Colonic mucosa (tissue), 4 donors: ENCODE measurements at regions not wholly inside any gene's neighbourhood (a gene's known extent, or its start where the extent isn't known, plus 50 kb on each side); places are given as distances from the start of the nearest gene placed in this dataset.

Experiments used
- DNase-seq: peaks from one replicate; pipeline ENCODE4 v3.0.0-alpha.2; 2020
- H3K27ac ChIP-seq: fragments of 200-600 bp; one replicate; pipeline ENCODE4 v1.8.0; 2021
- H3K27me3 ChIP-seq: fragments of 200-600 bp; one replicate; pipeline ENCODE4 v1.8.0; 2021
- H3K36me3 ChIP-seq: fragments of 200-600 bp; one replicate; pipeline ENCODE4 v1.8.0; 2021
- H3K4me1 ChIP-seq: fragments of 200-600 bp; one replicate; pipeline ENCODE4 v1.8.0; 2021; ENCODE audit warnings: mild to moderate bottlenecking
- H3K4me3 ChIP-seq: fragments of 200-600 bp; one replicate; pipeline ENCODE4 v1.8.0; 2021
- H3K9ac ChIP-seq, 2 donors: one replicate each; pipeline ENCODE4 v1.7.0; 2013; ENCODE audit warnings: control low read depth in 2 of 2, low read depth in 2 of 2, low read length in 2 of 2
- H3K9me3 ChIP-seq: fragments of 200-600 bp; one replicate; pipeline ENCODE4 v1.8.0; 2021
- CTCF ChIP-seq: fragments of 200-600 bp; IDR thresholded peaks from one replicate; pipeline ENCODE4 v1.8.0; 2022; ENCODE audit warnings: antibody characterized with exemption, mild to moderate bottlenecking
- intact Hi-C: fragments of 100-400 bp; cut with DNase I; formaldehyde crosslinking; loops from one replicate; pipeline ENCODE4 v1.14.1; 2022
- donor health status: healthy.
- donor health status: DM: no; HTN: no; CAD: no.
- donor health status: DM: no; HTN: no; CAD: no.

GRCh38 chrX:94114362-94114761 is 440.4 kb downstream of the FAM133A start:
- no peaks in the 10 kb centered on the region for H3K4me1 ChIP-seq
- H3K9ac ChIP-seq, result no peak overlapping the region
- TF ChIP-seq CTCF, result no peak
- intact Hi-C loops, result no loop called here
- no peaks in the 10 kb centered on the region for H3K9me3 ChIP-seq
- no peak overlapping the region for H3K27ac ChIP-seq
- H3K27me3 ChIP-seq, result no peaks in the 10 kb centered on the region
- H3K4me3 ChIP-seq, result no peak overlapping the region
- no peak for DNase-seq
- no peaks in the 10 kb centered on the region for H3K36me3 ChIP-seq

GRCh38 chrX:94121799-94122198 is 447.8 kb downstream of the FAM133A start:
- no peak for DNase-seq
- TF ChIP-seq CTCF, result no peak

GRCh38 chrX:94123062-94123461 is 449.1 kb downstream of the FAM133A start:
- intact Hi-C loops, result no loop called here

More at GRCh38 chrX:94121799-94122198, 447.8 kb downstream of the FAM133A start:
- H3K9me3 ChIP-seq, result no peaks in the 10 kb centered on the region
- no peak overlapping the region for H3K27ac ChIP-seq
- no peak overlapping the region for H3K9ac ChIP-seq
- intact Hi-C loops, result no loop called here
- H3K36me3 ChIP-seq, result no peaks in the 10 kb centered on the region
- H3K27me3 ChIP-seq, result no peaks in the 10 kb centered on the region
- H3K4me1 ChIP-seq, result no peaks in the 10 kb centered on the region
- no peak overlapping the region for H3K4me3 ChIP-seq

GRCh38 chrX:94162971-94163370 is 489.0 kb downstream of the FAM133A start:
- no peak for DNase-seq
- Histone ChIP-seq H3K4me3 (no peak overlapping the region), H3K27me3 (no peaks in the 10 kb centered on the region), H3K4me1 (no peaks in the 10 kb centered on the region), H3K27ac (no peak overlapping the region), H3K9ac (no peak overlapping the region), H3K36me3 (no peaks in the 10 kb centered on the region), H3K9me3 (no peaks in the 10 kb centered on the region)
- intact Hi-C loops, result no loop called here
- no peak for TF ChIP-seq CTCF

More at GRCh38 chrX:94123062-94123461, 449.1 kb downstream of the FAM133A start:
- no peak for DNase-seq
- Histone ChIP-seq H3K9me3 (no peaks in the 10 kb centered on the region), H3K27ac (no peak overlapping the region), H3K4me3 (no peak overlapping the region), H3K9ac (no peak overlapping the region), H3K36me3 (no peaks in the 10 kb centered on the region), H3K27me3 (no peaks in the 10 kb centered on the region), H3K4me1 (no peaks in the 10 kb centered on the region)
- no peak for TF ChIP-seq CTCF

- DNase-seq, result no peak
- Histone ChIP-seq H3K9ac (no peak overlapping the region), H3K27ac (no peak overlapping the region), H3K36me3 (no peaks in the 10 kb centered on the region), H3K27me3 (no peaks in the 10 kb centered on the region), H3K4me3 (no peak overlapping the region), H3K4me1 (no peaks in the 10 kb centered on the region), H3K9me3 (no peaks in the 10 kb centered on the region)
- no peak for TF ChIP-seq CTCF
- intact Hi-C loops, result no loop called here
Measured at GRCh38 chrX:94178145-94178788, 504.3 kb downstream of the FAM133A start.
